Activated CD8-positive, alpha-beta T cell treated with anti-CD3 and anti-CD28 coated beads, Interleukin-2, amount 10 ng/mL, durations not matched to agents 7 days and 5 days (primary cell): ENCODE measurements at regions not wholly inside any gene's neighbourhood (a gene's known extent, or its start where the extent isn't known, plus 50 kb on each side); places are given as distances from the start of the nearest gene placed in this dataset.

Source experiments
- ATAC-seq: fragments of 150-1000 bp; cut with Tn5 transposase; one replicate; pipeline ENCODE4 v1.10.0; 2021; ENCODE audit warnings: moderate library complexity
- CTCF ChIA-PET: fragments of 350-600 bp; sonication (Branson Sonifier 250); formaldehyde crosslinking; loops from one replicate; lab custom pipeline; 2021; ENCODE audit warnings: antibody characterized with exemption; lab: Charles Lee
- POLR2A ChIA-PET: fragments of 350-600 bp; sonication (Branson Sonifier 250); formaldehyde crosslinking; loops from one replicate; lab custom pipeline; 2021; ENCODE audit warnings: antibody characterized with exemption; lab: Charles Lee
- DNase-seq: peaks from one replicate; pipeline ENCODE4 v3.0.0-alpha.2; 2020
- H3K27ac Mint-ChIP-seq: one replicate; pipeline ENCODE4 v1.8.0; 2021; ENCODE audit warnings: mild to moderate bottlenecking, mixed read lengths
- H3K27me3 Mint-ChIP-seq: one replicate; pipeline ENCODE4 v1.8.0; 2021; ENCODE audit warnings: low read depth, mixed read lengths
- H3K36me3 Mint-ChIP-seq: one replicate; pipeline ENCODE4 v1.8.0; 2021; ENCODE audit warnings: low read depth, mixed read lengths
- H3K4me1 Mint-ChIP-seq: one replicate; pipeline ENCODE4 v1.8.0; 2021; ENCODE audit warnings: low read depth, mixed read lengths
- H3K4me3 Mint-ChIP-seq: one replicate; pipeline ENCODE4 v1.8.0; 2021; ENCODE audit warnings: mild to moderate bottlenecking, mixed read lengths
- H3K9me3 Mint-ChIP-seq: one replicate; pipeline ENCODE4 v1.8.0; 2022; ENCODE audit warnings: mixed read lengths; ENCODE audit not compliant: insufficient read depth

GRCh38 chr9:96125624-96126023, 176.4 kb downstream of the HSD17B3 start:
- Mint-ChIP-seq H3K4me1 (peaks cover 11% of the 10 kb centered on the region), H3K4me3 (no peak overlapping the region), H3K27ac (no peak overlapping the region), H3K36me3 (no peaks in the 10 kb centered on the region), H3K27me3 (peaks cover 15% of the 10 kb centered on the region), H3K9me3 (no peaks in the 10 kb centered on the region)
- ChIA-PET POLR2A (no interaction called here), CTCF (no interaction called here)
- ATAC-seq (no peak), DNase-seq (no peak)

- peaks cover 14% of the 10 kb centered on the region for H3K4me1 Mint-ChIP-seq
- ChIA-PET POLR2A (no interaction called here), CTCF (no interaction called here)
These were observed 179.2 kb downstream of the HSD17B3 start for GRCh38 chr9:96122751-96123150.

GRCh38 chr9:96122282-96122681, 179.7 kb downstream of the HSD17B3 start:
- Mint-ChIP-seq H3K4me3 (no peak overlapping the region), H3K27ac (no peak overlapping the region), H3K9me3 (peaks cover 6% of the 10 kb centered on the region), H3K27me3 (peaks cover 25% of the 10 kb centered on the region), H3K4me1 (peaks cover 19% of the 10 kb centered on the region), H3K36me3 (peaks cover 4% of the 10 kb centered on the region)
- ChIA-PET POLR2A (no interaction called here), CTCF (no interaction called here)
- ATAC-seq: no peak
- DNase-seq: no peak

More at GRCh38 chr9:96122751-96123150, 179.2 kb downstream of the HSD17B3 start:
- no peak overlapping the region for H3K27ac Mint-ChIP-seq
- no peak for DNase-seq
- peaks cover 4% of the 10 kb centered on the region for H3K36me3 Mint-ChIP-seq
- peaks cover 22% of the 10 kb centered on the region for H3K27me3 Mint-ChIP-seq
- ATAC-seq: no peak
- peaks cover 6% of the 10 kb centered on the region for H3K9me3 Mint-ChIP-seq
- no peak overlapping the region for H3K4me3 Mint-ChIP-seq

GRCh38 chr9:96121136-96121535, 180.8 kb downstream of the HSD17B3 start:
- peaks cover 4% of the 10 kb centered on the region for H3K36me3 Mint-ChIP-seq
- peaks cover 6% of the 10 kb centered on the region for H3K9me3 Mint-ChIP-seq
- CTCF ChIA-PET: no interaction called here
- no peak overlapping the region for H3K27ac Mint-ChIP-seq
- POLR2A ChIA-PET: no interaction called here
- peaks cover 28% of the 10 kb centered on the region for H3K27me3 Mint-ChIP-seq
- peaks cover 23% of the 10 kb centered on the region for H3K4me1 Mint-ChIP-seq
- ATAC-seq (no peak), DNase-seq (no peak)
- H3K4me3 Mint-ChIP-seq: no peak overlapping the region

GRCh38 chr9:96117398-96118080, 184.4 kb downstream of the HSD17B3 start:
- ATAC-seq: no peak
- CTCF ChIA-PET: interaction anchor here (1.1 kb wide), 1 partner anchor 391 kb away, joined by 3 read pairs; no protein-coding TSS in a partner anchor
- POLR2A ChIA-PET: no interaction called here
- Mint-ChIP-seq H3K27me3 (peaks cover 28% of the 10 kb centered on the region), H3K4me3 (no peak overlapping the region), H3K27ac (peak overlapping the region; percentile 32), H3K9me3 (peaks cover 6% of the 10 kb centered on the region), H3K36me3 (peaks cover 4% of the 10 kb centered on the region), H3K4me1 (peaks cover 23% of the 10 kb centered on the region)
- DNase-seq: no peak

- CTCF ChIA-PET: interaction anchor here (1.1 kb wide), 1 partner anchor 390 kb away, joined by 3 read pairs; no protein-coding TSS in a partner anchor
- no peak for ATAC-seq
- no peak overlapping the region for H3K4me3 Mint-ChIP-seq
- peaks cover 21% of the 10 kb centered on the region for H3K4me1 Mint-ChIP-seq
- peaks cover 6% of the 10 kb centered on the region for H3K9me3 Mint-ChIP-seq
- peaks cover 30% of the 10 kb centered on the region for H3K27me3 Mint-ChIP-seq
- DNase-seq: no peak
- peaks cover 4% of the 10 kb centered on the region for H3K36me3 Mint-ChIP-seq
- H3K27ac Mint-ChIP-seq: no peak overlapping the region
- POLR2A ChIA-PET: interaction anchor here (0.6 kb wide), 1 partner anchor 998 kb away, joined by 3 read pairs; no protein-coding TSS in a partner anchor
These were observed 185.5 kb downstream of the HSD17B3 start for GRCh38 chr9:96116275-96117064.

- DNase-seq (no peak), ATAC-seq (no peak)
- H3K4me3 Mint-ChIP-seq: no peak overlapping the region
- H3K9me3 Mint-ChIP-seq: peaks cover 6% of the 10 kb centered on the region
- H3K27ac Mint-ChIP-seq: no peak overlapping the region
- H3K27me3 Mint-ChIP-seq: peaks cover 30% of the 10 kb centered on the region
- peaks cover 4% of the 10 kb centered on the region for H3K36me3 Mint-ChIP-seq
- peaks cover 15% of the 10 kb centered on the region for H3K4me1 Mint-ChIP-seq
- CTCF ChIA-PET: no interaction called here
- POLR2A ChIA-PET: no interaction called here
These were observed 186.1 kb downstream of the HSD17B3 start for GRCh38 chr9:96115836-96116235.

GRCh38 chr9:96113032-96113431, 188.9 kb downstream of the HSD17B3 start:
- peaks cover 11% of the 10 kb centered on the region for H3K4me1 Mint-ChIP-seq
- ChIA-PET POLR2A (no interaction called here), CTCF (no interaction called here)

GRCh38 chr9:96109680-96110351, 192.2 kb downstream of the HSD17B3 start:
- ATAC-seq (no peak), DNase-seq (no peak)
- POLR2A ChIA-PET: no interaction called here
- Mint-ChIP-seq H3K36me3 (no peaks in the 10 kb centered on the region), H3K27ac (no peak overlapping the region), H3K4me3 (no peak overlapping the region), H3K27me3 (peaks cover 22% of the 10 kb centered on the region), H3K9me3 (no peaks in the 10 kb centered on the region), H3K4me1 (no peaks in the 10 kb centered on the region)
- CTCF ChIA-PET: no interaction called here

More at GRCh38 chr9:96113032-96113431, 188.9 kb downstream of the HSD17B3 start:
- H3K27ac Mint-ChIP-seq: no peak overlapping the region
- H3K4me3 Mint-ChIP-seq: no peak overlapping the region
- no peaks in the 10 kb centered on the region for H3K36me3 Mint-ChIP-seq
- peaks cover 29% of the 10 kb centered on the region for H3K27me3 Mint-ChIP-seq
- no peaks in the 10 kb centered on the region for H3K9me3 Mint-ChIP-seq
- ATAC-seq: no peak
- no peak for DNase-seq

GRCh38 chr9:96108691-96109380, 193.1 kb downstream of the HSD17B3 start:
- ATAC-seq: no peak
- Mint-ChIP-seq H3K4me3 (no peak overlapping the region), H3K4me1 (no peaks in the 10 kb centered on the region), H3K27ac (no peak overlapping the region), H3K36me3 (no peaks in the 10 kb centered on the region), H3K9me3 (no peaks in the 10 kb centered on the region), H3K27me3 (peaks cover 20% of the 10 kb centered on the region)
- ChIA-PET CTCF (interaction anchor here (0.6 kb wide), 1 partner anchor 9 kb away, joined by 3 read pairs; no protein-coding TSS in a partner anchor), POLR2A (no interaction called here)
- DNase-seq: no peak

GRCh38 chr9:96107436-96107835, 194.5 kb downstream of the HSD17B3 start:
- H3K36me3 Mint-ChIP-seq: no peaks in the 10 kb centered on the region
- no peak for ATAC-seq
- CTCF ChIA-PET: no interaction called here

More at GRCh38 chr9:96107436-96107835, 194.5 kb downstream of the HSD17B3 start:
- Mint-ChIP-seq H3K4me1 (no peaks in the 10 kb centered on the region), H3K9me3 (no peaks in the 10 kb centered on the region), H3K27ac (no peak overlapping the region), H3K27me3 (peaks cover 19% of the 10 kb centered on the region), H3K4me3 (no peak overlapping the region)
- no peak for DNase-seq
- POLR2A ChIA-PET: no interaction called here
